K562 (cell line): ENCODE measurements at regions not wholly inside any gene's neighbourhood (a gene's known extent, or its start where the extent isn't known, plus 50 kb on each side); places are given as distances from the start of the nearest gene placed in this dataset.

ENCODE experiments used
- KHSRP ChIP-seq: fragments of 450-650 bp; IDR thresholded peaks from 2 replicates; pipeline ENCODE4 v1.6.1; 2017
- POLR2G ChIP-seq: fragments of 200-400 bp; formaldehyde crosslinking; IDR thresholded peaks from 2 replicates; pipeline ENCODE4 v1.6.1; 2017; ENCODE audit warnings: low read depth, mild to moderate bottlenecking, antibody characterized with exemption, low read length, moderate library complexity
- PRDM10 ChIP-seq: fragments of 450-650 bp; IDR thresholded peaks from 2 replicates; pipeline ENCODE4 v1.6.1; 2018; ENCODE audit not compliant: partially characterized antibody
- TEAD1 ChIP-seq, 2 experiments: fragments of 450-650 bp in 1 of 2; sonication (generic) in 1 of 2; formaldehyde crosslinking; IDR thresholded peaks; 2 replicates each; pipeline versions ENCODE4 v1.4.0 to v1.8.0; 2020 to 2022; ENCODE audit warnings: mild to moderate bottlenecking in 2 of 2, missing genetic modification reagents in 1 of 2
- TFE3 ChIP-seq: fragments of 450-650 bp; formaldehyde crosslinking; IDR thresholded peaks from 2 replicates; pipeline ENCODE4 v1.4.0; 2020; ENCODE audit warnings: mild to moderate bottlenecking, mixed read lengths
- ZBTB40 ChIP-seq, 2 experiments: fragments of 450-650 bp in 1 of 2; sonication (generic) in 1 of 2; formaldehyde crosslinking in 1 of 2; IDR thresholded peaks; 2 replicates each; pipeline versions ENCODE4 v1.7.1 to v1.9.0; 2016 to 2022; ENCODE audit warnings: inconsistent platforms in 1 of 2, mild to moderate bottlenecking in 1 of 2, missing genetic modification reagents in 1 of 2
- ZNF224 ChIP-seq: sonication (generic); formaldehyde crosslinking; IDR thresholded peaks from 2 replicates; pipeline ENCODE4 v1.8.0; 2022; ENCODE audit warnings: mild to moderate bottlenecking, missing genetic modification reagents

GRCh38 chr21:17195976-17196375, 316.9 kb upstream of the CXADR start (continued):
- TF ChIP-seq TFE3 (CRISPR knock-in tag) (no peak), KHSRP (no peak), POLR2G (no peak), PRDM10 (no peak), ZBTB40 (IDR thresholded peaks at IDR 0.05) (no peak), ZBTB40 (CRISPR knock-in tag; IDR thresholded peaks at IDR 0.05) (no peak), TEAD1 (CRISPR knock-in tag; IDR thresholded peaks at IDR 0.05) (no peak), ZNF224 (no peak)
